ENCODE measurements at regions not wholly inside any gene's neighbourhood (a gene's known extent, or its start where the extent isn't known, plus 50 kb on each side); places are given as distances from the start of the nearest gene placed in this dataset.
"Not testable (repeated sequence)": the region's sequence is repeated elsewhere in the genome, so short reads cannot be mapped to it uniquely, and the experiment has no call there.

- FAIRE-seq = no peak
These were observed 246.1 kb upstream of the ST6GAL2 start for GRCh38 chr2:107132070-107132469.

GRCh38 chr2:107132746-107133145 is 246.8 kb upstream of the ST6GAL2 start:
- FAIRE-seq = no peak

- FAIRE-seq = no peak
These were observed 247.4 kb upstream of the ST6GAL2 start for GRCh38 chr2:107133412-107133811.

- no peak for FAIRE-seq
These were observed 250.8 kb upstream of the ST6GAL2 start for GRCh38 chr2:107136733-107137132.

- no peak for FAIRE-seq
These were observed 251.7 kb upstream of the ST6GAL2 start for GRCh38 chr2:107137706-107138105.

GRCh38 chr2:107146181-107146580 is 260.2 kb upstream of the ST6GAL2 start:
- no peak for FAIRE-seq

GRCh38 chr2:107146645-107147044 is 260.7 kb upstream of the ST6GAL2 start:
- FAIRE-seq = not testable (repeated sequence)

GRCh38 chr2:107148055-107148454 is 262.1 kb upstream of the ST6GAL2 start:
- no peak for FAIRE-seq

GRCh38 chr2:107148496-107148895 is 262.5 kb upstream of the ST6GAL2 start:
- no peak for FAIRE-seq

GRCh38 chr2:107160640-107161239 is 274.8 kb upstream of the ST6GAL2 start:
- FAIRE-seq = no peak

GRCh38 chr2:107168141-107168540 is 282.2 kb upstream of the ST6GAL2 start:
- FAIRE-seq = no peak

- FAIRE-seq = no peak
These were observed 288.2 kb upstream of the ST6GAL2 start for GRCh38 chr2:107174171-107174570.

- FAIRE-seq = no peak
These were observed 297.0 kb upstream of the ST6GAL2 start for GRCh38 chr2:107182981-107183380.

- no peak for FAIRE-seq
These were observed 301.9 kb upstream of the ST6GAL2 start for GRCh38 chr2:107187870-107188269.

GRCh38 chr2:107195631-107196030 is 309.7 kb upstream of the ST6GAL2 start:
- FAIRE-seq = no peak

- no peak for FAIRE-seq
These were observed 311.8 kb upstream of the ST6GAL2 start for GRCh38 chr2:107197594-107198294.

GRCh38 chr2:107202962-107203591 is 317.1 kb upstream of the ST6GAL2 start:
- FAIRE-seq = no peak

GRCh38 chr2:107215401-107216350 is 329.7 kb upstream of the ST6GAL2 start:
- no peak for FAIRE-seq

- no peak for FAIRE-seq
These were observed 332.2 kb upstream of the ST6GAL2 start for GRCh38 chr2:107218208-107218607.

- no peak for FAIRE-seq
These were observed 336.5 kb upstream of the ST6GAL2 start for GRCh38 chr2:107222466-107222865.

- no peak for FAIRE-seq
These were observed 349.7 kb upstream of the ST6GAL2 start for GRCh38 chr2:107235491-107236254.

GRCh38 chr2:107242811-107243210 is 356.8 kb upstream of the ST6GAL2 start:
- FAIRE-seq = no peak
